HepG2 (cell line): ENCODE measurements at regions not wholly inside any gene's neighbourhood (a gene's known extent, or its start where the extent isn't known, plus 50 kb on each side); places are given as distances from the start of the nearest gene placed in this dataset.

ENCODE experiments used
- DDIT3 ChIP-seq: sonication (generic); formaldehyde crosslinking; IDR thresholded peaks from 2 replicates; pipeline ENCODE4 v1.4.0; 2020; ENCODE audit warnings: mild to moderate bottlenecking, missing genetic modification reagents
- EZH2 ChIP-seq: conservative IDR thresholded peaks from 2 replicates; pipeline ENCODE4 v1.6.1; 2012; ENCODE audit warnings: mild to moderate bottlenecking, low read depth, low read length, moderate library complexity
- FOXM1 ChIP-seq: sonication (generic); formaldehyde crosslinking; IDR thresholded peaks from 2 replicates; pipeline ENCODE4 v1.5.0; 2020; ENCODE audit warnings: missing genetic modification reagents
- FOXP1 ChIP-seq, 2 experiments: fragments of 450-650 bp in 1 of 2; IDR thresholded peaks; 2 replicates each; pipeline ENCODE4 v1.6.1; 2017 to 2018; ENCODE audit warnings: antibody characterized with exemption in 1 of 2
- GATAD2A ChIP-seq: IDR thresholded peaks from 2 replicates; pipeline ENCODE4 v1.6.1; 2016
- PREB ChIP-seq: sonication (generic); formaldehyde crosslinking; IDR thresholded peaks from 2 replicates; pipeline ENCODE4 v1.4.0; 2020; ENCODE audit warnings: missing genetic modification reagents
- RBAK ChIP-seq: sonication (generic); formaldehyde crosslinking; IDR thresholded peaks from 2 replicates; pipeline ENCODE4 v1.5.1; 2020; ENCODE audit warnings: mild to moderate bottlenecking, missing genetic modification reagents
- RNF2 ChIP-seq: fragments of 450-650 bp; conservative IDR thresholded peaks from 2 replicates; pipeline ENCODE4 v1.6.1; 2016; ENCODE audit warnings: low read depth
- STAG1 ChIP-seq: sonication (generic); formaldehyde crosslinking; IDR thresholded peaks from 2 replicates; pipeline ENCODE4 v1.4.0; 2020; ENCODE audit warnings: missing genetic modification reagents
- TCF7 ChIP-seq: sonication (generic); IDR thresholded peaks from 2 replicates; pipeline ENCODE4 v1.6.1; 2016; ENCODE audit warnings: antibody characterized with exemption, low read depth
- ZNF225 ChIP-seq: sonication (generic); formaldehyde crosslinking; IDR thresholded peaks from 2 replicates; pipeline ENCODE4 v1.4.0; 2020; ENCODE audit warnings: mild to moderate bottlenecking, missing genetic modification reagents
- TF ChIP-seq, protein P1 (sequence below): sonication (generic); formaldehyde crosslinking; IDR thresholded peaks from 2 replicates; pipeline ENCODE4 v1.4.0; 2020; ENCODE audit warnings: missing genetic modification reagents

DNA sequence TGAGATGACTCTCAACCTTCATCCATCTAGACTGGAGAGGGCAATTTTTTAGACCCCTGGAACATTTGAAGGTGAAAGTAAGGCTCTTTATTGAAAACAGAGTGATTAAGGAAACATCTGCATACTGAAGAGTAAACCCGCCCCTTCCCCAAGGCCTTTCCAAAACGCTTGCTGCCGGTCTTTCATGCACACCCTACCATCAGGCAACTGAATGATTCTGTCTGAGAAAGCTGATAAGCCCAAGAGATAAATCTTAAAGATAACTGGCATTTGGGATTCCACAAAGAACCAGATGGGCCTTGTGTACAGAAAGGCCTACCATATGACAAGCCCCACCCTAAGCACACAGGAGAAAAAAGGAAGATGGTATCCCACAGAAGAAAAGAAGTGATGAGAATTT lies 54.4 kb upstream of the PIK3R1 start:
- TF ChIP-seq, protein P1, sequence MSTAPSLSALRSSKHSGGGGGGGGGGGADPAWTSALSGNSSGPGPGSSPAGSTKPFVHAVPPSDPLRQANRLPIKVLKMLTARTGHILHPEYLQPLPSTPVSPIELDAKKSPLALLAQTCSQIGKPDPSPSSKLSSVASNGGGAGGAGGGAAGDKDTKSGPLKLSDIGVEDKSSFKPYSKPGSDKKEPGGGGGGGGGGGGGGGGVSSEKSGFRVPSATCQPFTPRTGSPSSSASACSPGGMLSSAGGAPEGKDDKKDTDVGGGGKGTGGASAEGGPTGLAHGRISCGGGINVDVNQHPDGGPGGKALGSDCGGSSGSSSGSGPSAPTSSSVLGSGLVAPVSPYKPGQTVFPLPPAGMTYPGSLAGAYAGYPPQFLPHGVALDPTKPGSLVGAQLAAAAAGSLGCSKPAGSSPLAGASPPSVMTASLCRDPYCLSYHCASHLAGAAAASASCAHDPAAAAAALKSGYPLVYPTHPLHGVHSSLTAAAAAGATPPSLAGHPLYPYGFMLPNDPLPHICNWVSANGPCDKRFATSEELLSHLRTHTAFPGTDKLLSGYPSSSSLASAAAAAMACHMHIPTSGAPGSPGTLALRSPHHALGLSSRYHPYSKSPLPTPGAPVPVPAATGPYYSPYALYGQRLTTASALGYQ (CRISPR knock-in tag) = no peak
- TF ChIP-seq RNF2 = no peak
- no peak for TF ChIP-seq PREB (CRISPR knock-in tag)
- TF ChIP-seq EZH2 = no peak
- TF ChIP-seq RBAK (CRISPR knock-in tag) = no peak
- TF ChIP-seq STAG1 (CRISPR knock-in tag) = no peak
- TF ChIP-seq FOXM1 (CRISPR knock-in tag) = no peak
- no peak for TF ChIP-seq FOXP1 (IDR thresholded peaks at IDR 0.05)
- TF ChIP-seq FOXP1 (CRISPR knock-in tag; IDR thresholded peaks at IDR 0.05) = no peak
- TF ChIP-seq ZNF225 (CRISPR knock-in tag) = no peak
- no peak for TF ChIP-seq DDIT3 (CRISPR knock-in tag)
- no peak for TF ChIP-seq TCF7
- no peak for TF ChIP-seq GATAD2A (CRISPR knock-in tag)
